ENCODE measurements at regions not wholly inside any gene's neighbourhood (a gene's known extent, or its start where the extent isn't known, plus 50 kb on each side); places are given as distances from the start of the nearest gene placed in this dataset.

DNA sequence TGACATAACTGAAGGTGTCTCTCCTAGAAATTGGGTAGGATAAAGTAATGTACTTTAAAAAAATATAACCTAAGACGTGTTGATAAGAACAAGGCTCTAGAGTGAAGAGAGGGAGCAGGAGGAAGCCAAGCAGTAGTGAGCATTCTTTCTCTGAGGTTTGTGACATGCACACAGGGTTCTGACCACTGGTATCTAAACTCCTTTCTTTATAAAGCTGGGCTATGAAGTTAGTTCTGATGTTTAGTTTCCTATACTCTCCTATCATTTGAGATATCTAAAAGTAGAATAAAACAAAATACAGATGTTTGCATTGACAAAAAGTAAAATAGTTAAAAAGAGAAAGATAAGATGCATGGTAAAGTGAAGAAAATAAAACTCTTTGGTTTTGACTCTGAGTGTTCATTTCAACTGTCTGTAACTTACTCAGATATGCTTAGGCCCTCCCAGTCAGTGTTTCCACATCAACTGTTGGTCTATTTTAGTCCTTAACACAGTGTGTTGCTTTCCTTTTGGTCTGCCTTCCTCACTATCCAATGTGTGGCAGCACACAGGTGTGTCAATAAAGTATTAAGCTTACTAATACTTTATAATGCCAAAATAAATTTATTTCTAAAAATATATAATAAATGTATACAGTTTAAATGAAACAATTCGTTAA, 543.5 kb downstream of the PTPRC start:
- no peak for ATAC-seq

DNA sequence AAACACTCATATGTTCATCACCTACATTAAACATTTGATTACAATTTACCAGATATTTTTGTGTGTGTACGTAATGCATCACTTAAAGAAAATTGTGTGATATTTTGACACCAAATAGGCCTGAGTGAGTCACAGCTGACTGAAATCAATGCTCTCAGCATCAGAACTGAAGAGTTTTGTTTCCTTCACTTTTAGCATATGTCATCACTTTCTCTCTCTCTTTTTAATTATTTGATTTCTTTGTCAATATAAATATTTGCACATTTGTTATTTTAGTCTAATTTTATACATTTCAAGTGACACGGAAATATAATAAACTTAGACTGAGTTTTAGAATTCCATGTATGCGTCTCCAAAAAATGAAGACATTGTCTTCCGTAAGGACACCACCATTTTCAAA, 545.3 kb downstream of the PTPRC start:
- 88 to 94% methylated on average over 4 of the region's 4 CpGs for WGBS, 2 donors
- H3K27me3 ChIP-seq = no peaks in the 10 kb centered on the region
- ATAC-seq (no peak), DNase-seq (no peak)
- TF ChIP-seq, protein P1, sequence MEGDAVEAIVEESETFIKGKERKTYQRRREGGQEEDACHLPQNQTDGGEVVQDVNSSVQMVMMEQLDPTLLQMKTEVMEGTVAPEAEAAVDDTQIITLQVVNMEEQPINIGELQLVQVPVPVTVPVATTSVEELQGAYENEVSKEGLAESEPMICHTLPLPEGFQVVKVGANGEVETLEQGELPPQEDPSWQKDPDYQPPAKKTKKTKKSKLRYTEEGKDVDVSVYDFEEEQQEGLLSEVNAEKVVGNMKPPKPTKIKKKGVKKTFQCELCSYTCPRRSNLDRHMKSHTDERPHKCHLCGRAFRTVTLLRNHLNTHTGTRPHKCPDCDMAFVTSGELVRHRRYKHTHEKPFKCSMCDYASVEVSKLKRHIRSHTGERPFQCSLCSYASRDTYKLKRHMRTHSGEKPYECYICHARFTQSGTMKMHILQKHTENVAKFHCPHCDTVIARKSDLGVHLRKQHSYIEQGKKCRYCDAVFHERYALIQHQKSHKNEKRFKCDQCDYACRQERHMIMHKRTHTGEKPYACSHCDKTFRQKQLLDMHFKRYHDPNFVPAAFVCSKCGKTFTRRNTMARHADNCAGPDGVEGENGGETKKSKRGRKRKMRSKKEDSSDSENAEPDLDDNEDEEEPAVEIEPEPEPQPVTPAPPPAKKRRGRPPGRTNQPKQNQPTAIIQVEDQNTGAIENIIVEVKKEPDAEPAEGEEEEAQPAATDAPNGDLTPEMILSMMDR (IDR thresholded peaks at IDR 0.05) = no peak
- TF ChIP-seq POLR2A (IDR thresholded peaks at IDR 0.05) = no peak
- intact Hi-C loops (cut with DNase I) = no loop called here
- no peak overlapping the region for H3K27ac ChIP-seq
- H3K4me1 ChIP-seq = no peaks in the 10 kb centered on the region
- H3K4me3 ChIP-seq = no peak overlapping the region
- H3K36me3 ChIP-seq (replicated peaks in 1 of 2; ENCODE audit: insufficient read depth in 1 of 2, low read depth in 2 of 2) = no peaks in the 10 kb centered on the region
- no peaks in the 10 kb centered on the region for H3K9me3 ChIP-seq

More for the DNA sequence above, 543.5 kb downstream of the PTPRC start:
- Histone ChIP-seq H3K27me3 (no peaks in the 10 kb centered on the region), H3K9me3 (no peaks in the 10 kb centered on the region), H3K27ac (no peak overlapping the region), H3K4me1 (no peaks in the 10 kb centered on the region), H3K36me3 (replicated peaks in 1 of 2; ENCODE audit: insufficient read depth in 1 of 2, low read depth in 2 of 2) (no peaks in the 10 kb centered on the region), H3K4me3 (no peak overlapping the region)
- TF ChIP-seq, protein P1 (IDR thresholded peaks at IDR 0.05) = no peak
- TF ChIP-seq POLR2A (IDR thresholded peaks at IDR 0.05) = no peak
- 42 to 45% methylated on average over 2 of the region's 2 CpGs for WGBS, 2 donors
- no peak for DNase-seq
- intact Hi-C loops (cut with DNase I) = no loop called here

DNA sequence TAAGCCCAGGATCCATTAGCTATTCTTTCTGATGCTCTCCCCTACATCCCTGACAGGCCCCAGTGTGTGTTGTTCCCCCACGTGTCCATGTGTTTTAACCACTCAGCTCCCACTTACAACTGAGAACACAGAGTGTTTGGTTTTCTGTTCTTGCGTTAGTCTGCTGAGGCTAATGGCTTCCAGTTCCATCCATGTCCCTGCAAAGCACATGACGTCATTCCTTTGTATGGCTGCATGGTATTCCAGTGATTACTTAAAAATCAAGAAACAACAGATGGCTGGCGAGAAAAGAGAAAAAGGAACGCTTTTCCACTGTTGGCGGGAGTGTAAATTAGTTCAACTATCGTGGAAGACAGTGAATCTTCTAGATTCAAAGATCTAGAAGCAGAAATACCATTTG, 556.0 kb downstream of the PTPRC start:
- H3K4me3 ChIP-seq = no peak overlapping the region
- H3K36me3 ChIP-seq (replicated peaks in 1 of 2; ENCODE audit: insufficient read depth in 1 of 2, low read depth in 2 of 2) = no peaks in the 10 kb centered on the region
- H3K27ac ChIP-seq = no peak overlapping the region
- ATAC-seq = no peak
- TF ChIP-seq, protein P1 (IDR thresholded peaks at IDR 0.05) = no peak
- no peak for TF ChIP-seq POLR2A (IDR thresholded peaks at IDR 0.05)
- intact Hi-C loops (cut with DNase I) = no loop called here
- no peaks in the 10 kb centered on the region for H3K27me3 ChIP-seq
- H3K9me3 ChIP-seq = no peaks in the 10 kb centered on the region
- no peaks in the 10 kb centered on the region for H3K4me1 ChIP-seq
- WGBS, 2 donors = 77 to 80% methylated on average over 7 of the region's 7 CpGs
- no peak for DNase-seq

DNA sequence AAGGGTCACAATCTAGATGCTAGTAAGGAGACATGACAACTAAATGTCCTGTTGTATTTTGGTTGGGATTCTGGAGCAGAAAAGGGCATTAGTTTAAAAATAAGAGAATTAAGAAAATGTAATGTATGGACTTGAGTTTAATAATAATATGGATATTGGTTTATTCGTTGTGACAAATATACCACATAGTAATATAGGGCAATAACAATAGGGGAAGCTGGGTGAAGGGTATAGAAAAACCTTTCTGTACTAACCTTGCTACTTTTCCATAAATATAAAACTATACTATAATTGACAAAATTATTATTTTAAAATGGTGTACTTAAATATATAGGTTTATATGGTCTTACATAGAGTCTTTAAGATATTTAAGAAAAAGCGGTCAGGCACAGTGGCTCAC, 558.9 kb downstream of the PTPRC start:
- ATAC-seq (no peak), DNase-seq (no peak)
- Histone ChIP-seq H3K9me3 (no peaks in the 10 kb centered on the region), H3K27me3 (no peaks in the 10 kb centered on the region), H3K4me1 (no peaks in the 10 kb centered on the region), H3K4me3 (no peak overlapping the region), H3K36me3 (replicated peaks in 1 of 2; ENCODE audit: insufficient read depth in 1 of 2, low read depth in 2 of 2) (no peaks in the 10 kb centered on the region), H3K27ac (no peak overlapping the region)
- WGBS, 2 donors = 88 to 90% methylated on average over 2 of the region's 2 CpGs
- TF ChIP-seq, protein P1 (IDR thresholded peaks at IDR 0.05) = no peak
- TF ChIP-seq POLR2A (IDR thresholded peaks at IDR 0.05) = no peak
- intact Hi-C loops (cut with DNase I) = no loop called here

DNA sequence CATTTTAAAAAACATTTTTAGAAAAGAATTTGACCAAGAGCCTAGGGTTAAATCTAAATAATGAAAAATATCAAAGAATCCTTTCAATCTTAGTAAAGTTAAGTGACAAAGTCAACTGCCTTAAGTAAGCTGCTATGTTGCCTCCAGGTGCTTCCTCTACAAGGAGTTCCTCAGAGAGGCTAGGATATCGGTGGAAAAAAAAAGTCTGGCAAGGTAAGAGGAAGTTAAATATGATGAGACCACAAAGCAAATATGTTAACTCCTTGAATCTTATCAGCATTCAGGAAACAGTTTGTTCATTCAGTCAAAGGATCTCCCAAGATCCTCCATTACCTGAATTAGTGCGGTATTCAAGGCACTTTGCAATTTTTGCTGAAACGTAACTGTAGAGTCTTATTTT, 563.5 kb downstream of the PTPRC start:
- Histone ChIP-seq H3K27ac (no peak overlapping the region), H3K36me3 (replicated peaks in 1 of 2; ENCODE audit: insufficient read depth in 1 of 2, low read depth in 2 of 2) (no peaks in the 10 kb centered on the region), H3K4me1 (no peaks in the 10 kb centered on the region), H3K4me3 (no peak overlapping the region), H3K27me3 (no peaks in the 10 kb centered on the region), H3K9me3 (no peaks in the 10 kb centered on the region)
- DNase-seq = no peak
- no peak for TF ChIP-seq POLR2A (IDR thresholded peaks at IDR 0.05)
- TF ChIP-seq, protein P1 (IDR thresholded peaks at IDR 0.05) = no peak
- ATAC-seq = no peak
- WGBS, 2 donors = 33 to 34% methylated on average over 3 of the region's 3 CpGs
- intact Hi-C loops (cut with DNase I) = no loop called here
